GM18511 (cell line): ENCODE measurements at regions not wholly inside any gene's neighbourhood (a gene's known extent, or its start where the extent isn't known, plus 50 kb on each side); places are given as distances from the start of the nearest gene placed in this dataset.

ENCODE experiments used
- ATAC-seq: cut with Tn5 transposase; IDR thresholded peaks from one replicate; pipeline ENCODE4 v1.9.1; 2021; ENCODE audit warnings: mild to moderate bottlenecking, moderate library complexity; ENCODE audit not compliant: unreplicated experiment

GRCh38 chr2:105150231-105150630 is 91.3 kb upstream of the GPR45 start:
- ATAC-seq, result no peak

- ATAC-seq, result no peak
Measured at GRCh38 chr2:105154119-105154818, 87.3 kb upstream of the GPR45 start.

GRCh38 chr2:105156166-105156565 is 85.4 kb upstream of the GPR45 start:
- no peak for ATAC-seq

GRCh38 chr2:105158002-105158401 is 83.5 kb upstream of the GPR45 start:
- ATAC-seq, result no peak

- ATAC-seq, result no peak
Measured at GRCh38 chr2:105166688-105167087, 74.9 kb upstream of the GPR45 start.

- no peak for ATAC-seq
Measured at GRCh38 chr2:105168543-105168942, 73.0 kb upstream of the GPR45 start.

GRCh38 chr2:105175231-105175630 is 66.3 kb upstream of the GPR45 start:
- ATAC-seq, result no peak

GRCh38 chr2:105176429-105176828 is 65.1 kb upstream of the GPR45 start:
- no peak for ATAC-seq

- ATAC-seq, result no peak
Measured at GRCh38 chr2:105177008-105177407, 64.5 kb upstream of the GPR45 start.

GRCh38 chr2:105177536-105178254 is 63.8 kb upstream of the GPR45 start:
- ATAC-seq, result no peak

GRCh38 chr2:105179469-105180372 is 61.8 kb upstream of the GPR45 start:
- ATAC-seq, result no peak

GRCh38 chr2:105180491-105180972 is 61.0 kb upstream of the GPR45 start:
- no peak for ATAC-seq

- ATAC-seq, result no peak
Measured at GRCh38 chr2:105181282-105181681, 60.3 kb upstream of the GPR45 start.

- peak; percentile 84 for ATAC-seq
Measured at GRCh38 chr2:105183555-105184323, 57.8 kb upstream of the GPR45 start.

- ATAC-seq, result no peak
Measured at GRCh38 chr2:105184420-105184819, 57.1 kb upstream of the GPR45 start.

GRCh38 chr2:105186967-105187498 is 54.5 kb upstream of the GPR45 start:
- ATAC-seq, result no peak

- ATAC-seq, result no peak
Measured at GRCh38 chr2:105187531-105187930, 54.0 kb upstream of the GPR45 start.

- peak; percentile 56 for ATAC-seq
Measured at GRCh38 chr2:105188343-105188742, 53.2 kb upstream of the GPR45 start.
